ENCODE measurements at regions not wholly inside any gene's neighbourhood (a gene's known extent, or its start where the extent isn't known, plus 50 kb on each side); places are given as distances from the start of the nearest gene placed in this dataset.

DNA sequence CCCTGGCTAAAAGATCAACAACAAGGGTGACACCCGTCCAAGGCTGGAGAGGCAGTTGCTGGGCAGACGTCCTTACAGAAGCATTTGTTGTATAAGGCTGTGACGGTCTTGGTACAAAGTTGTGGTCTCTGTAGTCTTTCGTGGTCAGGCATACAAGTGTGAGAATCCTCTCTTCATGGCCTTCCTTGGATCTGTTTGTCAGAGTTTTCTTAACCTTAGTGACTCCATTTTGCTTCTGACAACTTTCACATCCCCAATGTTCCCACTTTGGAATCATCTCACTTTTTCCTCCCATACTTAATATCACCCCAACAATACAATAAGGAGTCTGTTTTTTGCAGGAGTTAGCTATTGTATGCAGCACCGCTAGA lies 72.7 kb upstream of the ZCCHC2 start:
- no peak overlapping the region for H4K8ac ChIP-seq (ENCODE audit: low read depth, low read length)
- H3K18ac ChIP-seq (ENCODE audit: low read length): no peak overlapping the region
- no peak overlapping the region for H3K56ac ChIP-seq (ENCODE audit: low read length)
- H3K27ac ChIP-seq (ENCODE audit: low read depth, low read length): no peak overlapping the region
- no peaks in the 10 kb centered on the region for H3K36me3 ChIP-seq (ENCODE audit: control insufficient read depth, insufficient read depth, low read length)
- H3K4me2 ChIP-seq (ENCODE audit: low read length): no peak overlapping the region
- H3K79me2 ChIP-seq (ENCODE audit: control insufficient read depth, insufficient read depth, low read length): no peaks in the 10 kb centered on the region
- no peak for DNase-seq
- no peaks in the 10 kb centered on the region for H3K79me1 ChIP-seq (ENCODE audit: low read length)
- peaks cover 6% of the 10 kb centered on the region for H3K4me1 ChIP-seq (ENCODE audit: control insufficient read depth, low read depth, low read length)
- no peak overlapping the region for H2BK5ac ChIP-seq (ENCODE audit: low read length)
- no peak overlapping the region for H3K4ac ChIP-seq (ENCODE audit: low read depth, low read length)
- peak overlapping the region; percentile 9 for H2BK15ac ChIP-seq (replicated peaks; ENCODE audit: low read depth)
- WGBS (ENCODE audit: extremely low coverage, insufficient coverage, low lambda C conversion rate): no CpG with 5 or more reads among the region's 5 CpGs
- no peak overlapping the region for H3K4me3 ChIP-seq (ENCODE audit: low read length)
- H3K27me3 ChIP-seq (ENCODE audit: insufficient read depth, low read length, poor library complexity): no peaks in the 10 kb centered on the region
- no peak overlapping the region for H3K23ac ChIP-seq (ENCODE audit: low read length)
- no peak overlapping the region for H3K9ac ChIP-seq (ENCODE audit: low read length)
- H2BK120ac ChIP-seq (ENCODE audit: low read depth, low read length): no peak overlapping the region
- H2AK5ac ChIP-seq (ENCODE audit: low read length): no peak overlapping the region
- H4K5ac ChIP-seq (ENCODE audit: low read length): no peak overlapping the region

DNA sequence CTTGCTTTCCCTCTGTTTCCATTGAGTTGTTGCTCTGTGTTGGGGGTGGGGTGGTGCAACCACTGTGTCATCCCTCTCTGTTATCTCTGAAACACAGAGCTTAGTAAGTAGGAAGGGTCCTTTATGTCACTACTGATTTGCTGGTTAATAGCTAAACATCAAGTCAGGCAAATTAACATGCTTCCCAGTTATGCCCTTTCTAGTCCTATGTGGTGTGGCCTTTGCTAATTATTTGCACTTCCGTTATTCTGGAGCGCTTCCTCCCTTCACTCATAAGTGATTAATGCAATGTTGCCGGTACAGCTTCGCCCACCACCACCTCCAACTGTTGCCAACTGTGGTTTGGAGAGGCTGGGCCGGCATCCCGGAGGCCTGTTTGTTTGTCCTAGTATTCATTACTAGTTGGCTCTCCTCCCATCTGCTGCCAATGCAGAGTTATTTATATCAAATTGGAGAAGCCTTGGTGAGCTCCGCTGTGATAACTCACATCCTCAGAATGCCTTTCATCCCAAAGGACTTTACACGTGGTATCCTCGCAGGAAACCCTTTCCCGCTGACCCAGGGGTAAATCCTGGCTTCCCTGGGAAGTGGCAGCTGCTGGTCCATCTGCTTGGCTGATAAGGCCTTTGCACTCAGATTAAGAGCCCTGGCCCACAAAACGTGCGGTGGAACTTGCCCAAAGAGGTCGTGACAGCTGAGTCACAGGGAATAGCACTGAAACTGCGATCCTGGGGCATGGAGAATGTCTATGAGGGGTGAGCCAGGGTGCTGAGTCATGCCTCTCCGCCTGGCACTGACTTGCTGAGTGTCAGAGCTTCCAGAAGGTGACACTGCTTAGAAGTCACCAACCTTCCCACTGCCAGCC lies 72.0 kb upstream of the ZCCHC2 start:
- peak overlapping the region; percentile 75 for H2BK5ac ChIP-seq (ENCODE audit: low read length)
- DNase-seq: peak; percentile 89
- H3K23ac ChIP-seq (ENCODE audit: low read length): no peak overlapping the region
- H3K4me2 ChIP-seq (ENCODE audit: low read length): no peak overlapping the region
- no CpG with 5 or more reads among the region's 15 CpGs for WGBS (ENCODE audit: extremely low coverage, insufficient coverage, low lambda C conversion rate)
- H3K4me1 ChIP-seq (ENCODE audit: control insufficient read depth, low read depth, low read length): peaks cover 6% of the 10 kb centered on the region
- peak overlapping the region; percentile 13 for H3K27ac ChIP-seq (ENCODE audit: low read depth, low read length)
- H3K18ac ChIP-seq (ENCODE audit: low read length): no peak overlapping the region
- H3K79me2 ChIP-seq (ENCODE audit: control insufficient read depth, insufficient read depth, low read length): no peaks in the 10 kb centered on the region
- H3K79me1 ChIP-seq (ENCODE audit: low read length): no peaks in the 10 kb centered on the region
- no peak overlapping the region for H2BK120ac ChIP-seq (ENCODE audit: low read depth, low read length)
- peak overlapping the region; percentile 78 for H3K56ac ChIP-seq (ENCODE audit: low read length)
- no peaks in the 10 kb centered on the region for H3K36me3 ChIP-seq (ENCODE audit: control insufficient read depth, insufficient read depth, low read length)
- H2BK15ac ChIP-seq (replicated peaks; ENCODE audit: low read depth): no peak overlapping the region
- H4K8ac ChIP-seq (ENCODE audit: low read depth, low read length): no peak overlapping the region
- no peak overlapping the region for H3K9ac ChIP-seq (ENCODE audit: low read length)
- no peak overlapping the region for H3K4me3 ChIP-seq (ENCODE audit: low read length)
- H2AK5ac ChIP-seq (ENCODE audit: low read length): no peak overlapping the region
- no peak overlapping the region for H3K4ac ChIP-seq (ENCODE audit: low read depth, low read length)
- no peaks in the 10 kb centered on the region for H3K27me3 ChIP-seq (ENCODE audit: insufficient read depth, low read length, poor library complexity)
- H4K5ac ChIP-seq (ENCODE audit: low read length): no peak overlapping the region

DNA sequence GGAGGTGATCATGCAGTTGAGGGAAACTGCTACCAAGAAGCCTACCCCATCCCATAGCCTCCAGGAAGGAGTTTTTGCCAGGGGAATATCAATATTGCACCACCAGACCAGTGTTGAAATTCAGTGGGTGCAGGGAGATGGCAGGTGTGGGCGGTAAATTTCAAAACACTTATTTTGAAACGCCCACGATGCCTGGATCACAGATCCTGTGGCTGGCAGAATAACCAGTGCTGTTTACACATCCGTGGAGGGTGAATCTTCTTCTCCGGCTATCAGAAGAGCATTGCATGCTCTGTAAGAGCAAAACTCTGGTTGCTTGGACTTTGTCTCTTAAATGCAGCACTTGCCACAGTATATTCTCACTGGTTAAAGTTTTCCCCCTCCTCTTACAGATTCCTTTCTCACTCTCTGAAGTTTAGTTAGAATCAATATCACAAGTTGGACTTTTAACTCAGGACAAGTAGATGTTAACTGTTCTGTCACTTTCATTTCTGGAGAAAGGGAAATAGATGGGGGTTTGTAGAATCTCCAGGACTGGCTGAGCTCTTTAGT lies 70.5 kb upstream of the ZCCHC2 start:
- H3K27ac ChIP-seq (ENCODE audit: low read depth, low read length): no peak overlapping the region
- no peak for DNase-seq
- no peaks in the 10 kb centered on the region for H3K79me1 ChIP-seq (ENCODE audit: low read length)
- no peak overlapping the region for H2BK5ac ChIP-seq (ENCODE audit: low read length)
- H4K8ac ChIP-seq (ENCODE audit: low read depth, low read length): no peak overlapping the region
- no peaks in the 10 kb centered on the region for H3K36me3 ChIP-seq (ENCODE audit: control insufficient read depth, insufficient read depth, low read length)
- H2AK5ac ChIP-seq (ENCODE audit: low read length): no peak overlapping the region
- H4K5ac ChIP-seq (ENCODE audit: low read length): no peak overlapping the region
- no peak overlapping the region for H3K56ac ChIP-seq (ENCODE audit: low read length)
- no peaks in the 10 kb centered on the region for H3K27me3 ChIP-seq (ENCODE audit: insufficient read depth, low read length, poor library complexity)
- H3K79me2 ChIP-seq (ENCODE audit: control insufficient read depth, insufficient read depth, low read length): no peaks in the 10 kb centered on the region
- H3K4me1 ChIP-seq (ENCODE audit: control insufficient read depth, low read depth, low read length): peaks cover 6% of the 10 kb centered on the region
- H3K4me2 ChIP-seq (ENCODE audit: low read length): no peak overlapping the region
- H3K4ac ChIP-seq (ENCODE audit: low read depth, low read length): no peak overlapping the region
- no peak overlapping the region for H2BK120ac ChIP-seq (ENCODE audit: low read depth, low read length)
- no peak overlapping the region for H3K18ac ChIP-seq (ENCODE audit: low read length)
- H3K4me3 ChIP-seq (ENCODE audit: low read length): no peak overlapping the region
- no CpG with 5 or more reads among the region's 5 CpGs for WGBS (ENCODE audit: extremely low coverage, insufficient coverage, low lambda C conversion rate)
- H3K9ac ChIP-seq (ENCODE audit: low read length): no peak overlapping the region
- no peak overlapping the region for H3K23ac ChIP-seq (ENCODE audit: low read length)
- H2BK15ac ChIP-seq (replicated peaks; ENCODE audit: low read depth): no peak overlapping the region

DNA sequence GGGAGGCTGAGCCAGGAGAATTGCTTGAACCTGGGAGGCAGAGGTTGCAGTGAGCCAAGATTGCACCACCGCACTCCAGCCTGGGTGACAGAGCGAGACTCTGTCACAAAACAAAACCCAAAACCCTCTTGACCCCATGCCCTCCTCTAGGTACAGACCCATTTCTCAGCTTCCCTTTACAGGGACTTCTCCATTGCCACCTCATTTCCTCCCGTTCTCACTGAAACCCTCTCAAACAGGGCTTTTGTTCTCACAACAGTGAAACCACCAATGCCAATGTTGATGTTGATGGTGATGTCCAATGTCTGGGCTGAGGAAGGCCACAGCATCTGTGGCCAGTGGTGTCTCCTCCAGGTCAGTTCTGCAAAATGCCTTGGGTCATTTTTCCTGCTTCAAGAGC lies 69.0 kb upstream of the ZCCHC2 start:
- Histone ChIP-seq H3K79me1 (ENCODE audit: low read length) (no peaks in the 10 kb centered on the region), H3K56ac (ENCODE audit: low read length) (no peak overlapping the region)
- WGBS (ENCODE audit: extremely low coverage, insufficient coverage, low lambda C conversion rate): no CpG with 5 or more reads among the region's 3 CpGs

DNA sequence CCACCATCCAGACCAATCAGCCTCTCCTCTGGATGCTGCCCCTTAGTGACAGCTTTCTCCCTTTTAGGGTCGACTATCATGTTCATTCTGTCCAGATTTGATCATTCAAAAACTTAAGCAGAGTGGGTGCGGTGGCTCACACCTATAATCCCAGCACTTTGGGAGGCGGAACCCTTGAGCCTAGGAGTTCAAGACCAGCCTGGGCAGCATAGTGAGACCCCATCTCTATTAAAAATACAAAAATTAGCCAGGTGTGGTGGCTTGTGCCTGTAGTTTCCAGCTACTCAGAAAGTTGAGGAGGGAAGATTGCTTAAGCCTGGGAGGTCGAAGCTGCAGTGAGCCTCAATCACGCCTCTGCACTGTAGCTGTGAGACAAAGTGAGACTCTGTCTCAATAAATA lies 68.3 kb upstream of the ZCCHC2 start:
- no peak overlapping the region for H4K8ac ChIP-seq (ENCODE audit: low read depth, low read length)
- H3K9ac ChIP-seq (ENCODE audit: low read length): no peak overlapping the region
- H3K56ac ChIP-seq (ENCODE audit: low read length): no peak overlapping the region
- peaks cover 6% of the 10 kb centered on the region for H3K4me1 ChIP-seq (ENCODE audit: control insufficient read depth, low read depth, low read length)
- H3K18ac ChIP-seq (ENCODE audit: low read length): no peak overlapping the region
- H2AK5ac ChIP-seq (ENCODE audit: low read length): no peak overlapping the region
- H3K79me1 ChIP-seq (ENCODE audit: low read length): no peaks in the 10 kb centered on the region
- H3K27ac ChIP-seq (ENCODE audit: low read depth, low read length): no peak overlapping the region
- H3K27me3 ChIP-seq (ENCODE audit: insufficient read depth, low read length, poor library complexity): no peaks in the 10 kb centered on the region
- no peak for DNase-seq
- no peak overlapping the region for H2BK120ac ChIP-seq (ENCODE audit: low read depth, low read length)
- H3K4me2 ChIP-seq (ENCODE audit: low read length): no peak overlapping the region
- H2BK15ac ChIP-seq (replicated peaks; ENCODE audit: low read depth): no peak overlapping the region
- no CpG with 5 or more reads among the region's 5 CpGs for WGBS (ENCODE audit: extremely low coverage, insufficient coverage, low lambda C conversion rate)
- H2BK5ac ChIP-seq (ENCODE audit: low read length): no peak overlapping the region
- H3K4me3 ChIP-seq (ENCODE audit: low read length): no peak overlapping the region
- H4K5ac ChIP-seq (ENCODE audit: low read length): no peak overlapping the region
- H3K23ac ChIP-seq (ENCODE audit: low read length): no peak overlapping the region
- no peaks in the 10 kb centered on the region for H3K36me3 ChIP-seq (ENCODE audit: control insufficient read depth, insufficient read depth, low read length)
- H3K79me2 ChIP-seq (ENCODE audit: control insufficient read depth, insufficient read depth, low read length): no peaks in the 10 kb centered on the region
- H3K4ac ChIP-seq (ENCODE audit: low read depth, low read length): no peak overlapping the region

More for the DNA sequence above, 69.0 kb upstream of the ZCCHC2 start:
- peaks cover 6% of the 10 kb centered on the region for H3K4me1 ChIP-seq (ENCODE audit: control insufficient read depth, low read depth, low read length)
- H2BK15ac ChIP-seq (replicated peaks; ENCODE audit: low read depth): no peak overlapping the region
- H2BK5ac ChIP-seq (ENCODE audit: low read length): no peak overlapping the region
- H3K4ac ChIP-seq (ENCODE audit: low read depth, low read length): no peak overlapping the region
- H3K27ac ChIP-seq (ENCODE audit: low read depth, low read length): no peak overlapping the region
- no peaks in the 10 kb centered on the region for H3K79me2 ChIP-seq (ENCODE audit: control insufficient read depth, insufficient read depth, low read length)
- H3K18ac ChIP-seq (ENCODE audit: low read length): no peak overlapping the region
- no peak for DNase-seq
- H3K4me2 ChIP-seq (ENCODE audit: low read length): no peak overlapping the region
- H4K5ac ChIP-seq (ENCODE audit: low read length): no peak overlapping the region
- H2AK5ac ChIP-seq (ENCODE audit: low read length): no peak overlapping the region
- H3K4me3 ChIP-seq (ENCODE audit: low read length): no peak overlapping the region
- H3K23ac ChIP-seq (ENCODE audit: low read length): no peak overlapping the region
- no peaks in the 10 kb centered on the region for H3K36me3 ChIP-seq (ENCODE audit: control insufficient read depth, insufficient read depth, low read length)
- H3K9ac ChIP-seq (ENCODE audit: low read length): no peak overlapping the region
- H2BK120ac ChIP-seq (ENCODE audit: low read depth, low read length): no peak overlapping the region
- no peaks in the 10 kb centered on the region for H3K27me3 ChIP-seq (ENCODE audit: insufficient read depth, low read length, poor library complexity)
- H4K8ac ChIP-seq (ENCODE audit: low read depth, low read length): no peak overlapping the region
